ENCODE measurements at regions not wholly inside any gene's neighbourhood (a gene's known extent, or its start where the extent isn't known, plus 50 kb on each side); places are given as distances from the start of the nearest gene placed in this dataset.

DNA sequence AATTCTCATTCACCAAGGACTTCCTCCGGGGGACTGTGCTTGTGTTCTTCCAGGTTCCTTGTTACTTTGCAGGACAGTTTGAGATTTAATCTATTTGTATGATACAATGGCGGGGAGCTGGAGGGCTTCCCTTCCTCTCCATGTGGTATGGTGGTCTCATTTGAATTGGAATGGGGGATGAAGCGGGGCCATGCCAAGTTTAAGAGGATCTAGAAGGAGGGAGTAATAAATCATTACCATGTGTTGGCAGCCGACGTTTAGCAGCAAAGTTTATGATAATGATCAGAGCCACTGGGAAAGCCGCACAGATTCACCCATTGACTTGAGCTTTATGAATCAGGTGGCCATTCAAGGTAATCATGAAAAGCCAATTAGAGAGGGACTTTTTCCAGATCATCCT is 355.1 kb upstream of the MGMT start:
- no peak for DNase-seq
- Mint-ChIP-seq H3K9me3 (peaks cover 84% of the 10 kb centered on the region), H3K36me3 (ENCODE audit: low read depth) (peaks cover 7% of the 10 kb centered on the region), H3K27ac (no peak overlapping the region), H3K27me3 (ENCODE audit: insufficient read depth) (no peaks in the 10 kb centered on the region), H3K4me3 (no peak overlapping the region), H3K4me1 (ENCODE audit: low read depth) (no peaks in the 10 kb centered on the region)
- TF ChIP-seq, protein P1, sequence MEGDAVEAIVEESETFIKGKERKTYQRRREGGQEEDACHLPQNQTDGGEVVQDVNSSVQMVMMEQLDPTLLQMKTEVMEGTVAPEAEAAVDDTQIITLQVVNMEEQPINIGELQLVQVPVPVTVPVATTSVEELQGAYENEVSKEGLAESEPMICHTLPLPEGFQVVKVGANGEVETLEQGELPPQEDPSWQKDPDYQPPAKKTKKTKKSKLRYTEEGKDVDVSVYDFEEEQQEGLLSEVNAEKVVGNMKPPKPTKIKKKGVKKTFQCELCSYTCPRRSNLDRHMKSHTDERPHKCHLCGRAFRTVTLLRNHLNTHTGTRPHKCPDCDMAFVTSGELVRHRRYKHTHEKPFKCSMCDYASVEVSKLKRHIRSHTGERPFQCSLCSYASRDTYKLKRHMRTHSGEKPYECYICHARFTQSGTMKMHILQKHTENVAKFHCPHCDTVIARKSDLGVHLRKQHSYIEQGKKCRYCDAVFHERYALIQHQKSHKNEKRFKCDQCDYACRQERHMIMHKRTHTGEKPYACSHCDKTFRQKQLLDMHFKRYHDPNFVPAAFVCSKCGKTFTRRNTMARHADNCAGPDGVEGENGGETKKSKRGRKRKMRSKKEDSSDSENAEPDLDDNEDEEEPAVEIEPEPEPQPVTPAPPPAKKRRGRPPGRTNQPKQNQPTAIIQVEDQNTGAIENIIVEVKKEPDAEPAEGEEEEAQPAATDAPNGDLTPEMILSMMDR (IDR thresholded peaks at IDR 0.05): no peak

DNA sequence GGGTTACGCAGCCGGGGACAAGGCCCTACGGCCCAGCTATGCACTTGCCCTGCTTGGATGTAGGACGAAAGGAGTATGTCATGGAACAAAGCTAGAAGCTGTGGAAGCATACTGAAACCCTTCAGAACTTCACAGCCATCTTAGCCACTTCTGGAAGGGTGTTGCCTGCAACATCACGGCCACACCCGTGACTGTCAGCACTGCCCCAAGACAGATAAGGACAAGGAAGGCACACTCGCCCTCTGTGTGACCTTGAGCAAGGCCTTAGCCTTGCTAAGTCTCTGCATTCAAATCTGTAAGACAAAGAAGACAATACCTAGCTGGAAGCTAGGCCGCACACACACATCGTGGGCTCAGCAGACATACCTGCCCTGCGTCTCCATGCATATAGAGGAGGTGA is 352.5 kb upstream of the MGMT start:
- DNase-seq: no peak
- Mint-ChIP-seq H3K27ac (no peak overlapping the region), H3K27me3 (ENCODE audit: insufficient read depth) (no peaks in the 10 kb centered on the region; the same call in 1 of the 2 replicates), H3K36me3 (ENCODE audit: low read depth) (peaks cover 9% of the 10 kb centered on the region), H3K9me3 (peaks cover 85% of the 10 kb centered on the region), H3K4me3 (no peak overlapping the region), H3K4me1 (ENCODE audit: low read depth) (no peaks in the 10 kb centered on the region)
- TF ChIP-seq, protein P1 (IDR thresholded peaks at IDR 0.05): no peak

DNA sequence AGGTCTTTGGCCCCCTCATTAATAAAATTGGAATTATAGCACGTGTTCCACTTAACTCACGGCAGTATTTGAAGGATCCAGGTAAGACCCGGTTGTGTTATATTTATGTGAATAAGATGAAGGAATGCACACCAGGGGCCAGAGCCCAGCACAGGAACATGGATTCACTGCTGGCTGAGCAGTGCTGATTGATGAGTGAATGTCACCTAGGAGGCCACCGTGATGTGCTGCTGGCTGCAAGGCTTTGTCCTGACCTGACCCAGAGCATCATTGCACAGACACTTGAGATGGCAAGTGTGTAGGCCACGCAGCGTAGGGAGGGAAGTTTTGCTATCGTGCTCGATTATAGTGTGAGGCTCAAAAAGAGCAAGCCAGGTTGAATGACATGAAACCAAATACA is 350.7 kb upstream of the MGMT start:
- Mint-ChIP-seq H3K4me1 (ENCODE audit: low read depth) (no peaks in the 10 kb centered on the region), H3K4me3 (no peak overlapping the region), H3K9me3 (peaks cover 89% of the 10 kb centered on the region), H3K27me3 (ENCODE audit: insufficient read depth) (no peaks in the 10 kb centered on the region; the same call in 1 of the 2 replicates), H3K36me3 (ENCODE audit: low read depth) (peaks cover 9% of the 10 kb centered on the region), H3K27ac (no peak overlapping the region)
- TF ChIP-seq, protein P1 (IDR thresholded peaks at IDR 0.05): no peak
- DNase-seq: no peak

DNA sequence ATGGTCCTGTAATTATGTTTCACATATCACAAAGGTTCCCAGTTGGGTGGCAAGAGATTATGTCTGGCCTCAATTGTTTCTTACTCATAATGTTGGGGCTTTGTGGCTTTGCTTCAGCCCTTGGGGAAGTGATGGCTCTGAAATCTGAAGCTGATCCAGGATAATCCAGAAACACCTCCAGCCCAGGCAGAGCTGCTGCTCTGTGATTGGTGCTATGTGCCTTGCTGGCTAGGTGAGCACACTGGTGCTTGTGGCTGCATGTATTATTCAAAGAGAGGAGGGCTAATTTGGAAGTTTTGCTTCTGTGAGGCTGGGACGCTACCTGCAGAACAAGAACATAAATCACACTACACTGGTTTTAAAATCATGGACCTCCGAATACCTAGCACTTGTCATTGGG is 346.6 kb upstream of the MGMT start:
- Mint-ChIP-seq H3K27ac (no peak overlapping the region), H3K27me3 (ENCODE audit: insufficient read depth) (no peaks in the 10 kb centered on the region; the same call in 1 of the 2 replicates), H3K36me3 (ENCODE audit: low read depth) (peaks cover 9% of the 10 kb centered on the region), H3K4me3 (no peak overlapping the region), H3K9me3 (peaks cover 71% of the 10 kb centered on the region), H3K4me1 (ENCODE audit: low read depth) (no peaks in the 10 kb centered on the region)
- DNase-seq: no peak
- TF ChIP-seq, protein P1 (IDR thresholded peaks at IDR 0.05): no peak

DNA sequence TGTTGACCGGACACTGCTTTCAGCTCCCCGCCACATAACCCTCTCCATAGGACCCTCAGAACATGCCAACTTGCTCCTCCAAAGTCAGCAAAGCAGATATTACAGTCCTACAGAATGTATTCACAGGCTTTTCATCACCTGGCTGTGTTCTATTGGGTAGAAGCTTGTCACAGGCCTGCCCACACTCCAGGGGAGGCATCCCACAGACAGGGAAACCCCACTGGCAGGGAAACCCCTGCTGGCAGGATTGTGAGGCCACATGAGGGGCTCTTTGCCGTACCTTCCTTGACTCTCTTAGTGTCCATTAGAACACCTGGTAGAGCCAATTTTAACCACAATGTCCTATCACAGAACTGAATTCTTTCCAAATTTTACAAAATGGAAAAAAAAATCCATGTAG is 344.2 kb upstream of the MGMT start:
- Mint-ChIP-seq H3K27ac (no peak overlapping the region), H3K4me3 (no peak overlapping the region), H3K9me3 (peaks cover 61% of the 10 kb centered on the region), H3K36me3 (ENCODE audit: low read depth) (no peaks in the 10 kb centered on the region), H3K27me3 (ENCODE audit: insufficient read depth) (no peaks in the 10 kb centered on the region; the same call in 1 of the 2 replicates), H3K4me1 (ENCODE audit: low read depth) (no peaks in the 10 kb centered on the region)
- TF ChIP-seq, protein P1 (IDR thresholded peaks at IDR 0.05): no peak
- no peak for DNase-seq

DNA sequence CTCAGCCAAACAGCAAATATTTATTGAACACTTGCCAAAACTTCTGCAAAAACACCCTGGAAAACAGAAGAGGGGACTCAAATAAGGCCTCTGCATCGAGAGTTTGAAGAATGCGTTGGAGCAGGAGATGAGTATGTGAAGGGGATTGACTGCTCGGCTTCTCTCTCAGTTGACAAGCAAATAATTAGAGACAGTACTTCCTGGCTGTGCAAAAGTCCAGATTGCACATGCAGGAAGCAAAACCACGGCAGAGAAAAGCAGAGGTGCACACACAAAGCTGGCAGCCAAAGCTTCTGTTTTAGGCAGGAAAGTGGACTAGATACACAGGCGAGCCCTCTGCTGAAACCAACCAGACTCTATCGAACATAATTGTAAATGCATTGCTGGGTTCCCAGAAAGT is 343.6 kb upstream of the MGMT start:
- Mint-ChIP-seq H3K9me3 (peaks cover 56% of the 10 kb centered on the region), H3K4me1 (ENCODE audit: low read depth) (no peaks in the 10 kb centered on the region), H3K36me3 (ENCODE audit: low read depth) (no peaks in the 10 kb centered on the region), H3K27me3 (ENCODE audit: insufficient read depth) (no peaks in the 10 kb centered on the region; the same call in 1 of the 2 replicates), H3K4me3 (no peak overlapping the region), H3K27ac (no peak overlapping the region)
- no peak for DNase-seq
- TF ChIP-seq, protein P1 (IDR thresholded peaks at IDR 0.05): no peak

Measured in HFFc6 (cell line).